DOHH2 (cell line): ENCODE measurements at regions not wholly inside any gene's neighbourhood (a gene's known extent, or its start where the extent isn't known, plus 50 kb on each side); places are given as distances from the start of the nearest gene placed in this dataset.

Experiments
- EZH2phosphoT487 ChIP-seq: fragments of 200-600 bp; sonication (generic); IDR thresholded peaks from 2 replicates; pipeline ENCODE4 v1.6.1; 2017; ENCODE audit warnings: borderline replicate concordance, mild to moderate bottlenecking, antibody characterized with exemption, low read length, moderate library complexity, mixed read lengths
- TF ChIP-seq, protein P1 (sequence below): fragments of 200-600 bp; sonication (generic); IDR thresholded peaks from one replicate; pipeline ENCODE4 v1.5.1; 2014; ENCODE audit warnings: antibody characterized with exemption, mild to moderate bottlenecking, low read depth, low read length; ENCODE audit not compliant: poor library complexity, severe bottlenecking

DNA sequence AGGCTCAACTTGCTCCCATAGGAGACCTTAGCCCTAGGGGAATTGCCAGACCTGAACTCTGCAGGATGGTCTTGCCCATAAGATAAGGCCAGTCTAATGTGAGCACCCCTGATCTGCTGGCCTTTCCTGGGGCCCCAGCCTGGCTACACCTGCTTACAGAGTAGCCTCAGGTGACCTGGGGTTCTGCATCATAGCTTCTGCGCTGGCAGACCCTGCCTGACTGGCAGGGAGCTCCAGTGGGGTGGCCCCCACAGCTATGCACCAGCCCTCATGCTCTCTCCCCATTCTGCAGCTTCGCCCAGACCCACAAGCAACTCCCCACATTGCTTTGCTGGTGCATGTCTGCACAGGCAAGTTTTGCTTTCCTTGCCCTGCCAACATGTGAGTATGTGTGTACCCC lies 371.3 kb upstream of the CLEC14A start:
- TF ChIP-seq, protein P1, sequence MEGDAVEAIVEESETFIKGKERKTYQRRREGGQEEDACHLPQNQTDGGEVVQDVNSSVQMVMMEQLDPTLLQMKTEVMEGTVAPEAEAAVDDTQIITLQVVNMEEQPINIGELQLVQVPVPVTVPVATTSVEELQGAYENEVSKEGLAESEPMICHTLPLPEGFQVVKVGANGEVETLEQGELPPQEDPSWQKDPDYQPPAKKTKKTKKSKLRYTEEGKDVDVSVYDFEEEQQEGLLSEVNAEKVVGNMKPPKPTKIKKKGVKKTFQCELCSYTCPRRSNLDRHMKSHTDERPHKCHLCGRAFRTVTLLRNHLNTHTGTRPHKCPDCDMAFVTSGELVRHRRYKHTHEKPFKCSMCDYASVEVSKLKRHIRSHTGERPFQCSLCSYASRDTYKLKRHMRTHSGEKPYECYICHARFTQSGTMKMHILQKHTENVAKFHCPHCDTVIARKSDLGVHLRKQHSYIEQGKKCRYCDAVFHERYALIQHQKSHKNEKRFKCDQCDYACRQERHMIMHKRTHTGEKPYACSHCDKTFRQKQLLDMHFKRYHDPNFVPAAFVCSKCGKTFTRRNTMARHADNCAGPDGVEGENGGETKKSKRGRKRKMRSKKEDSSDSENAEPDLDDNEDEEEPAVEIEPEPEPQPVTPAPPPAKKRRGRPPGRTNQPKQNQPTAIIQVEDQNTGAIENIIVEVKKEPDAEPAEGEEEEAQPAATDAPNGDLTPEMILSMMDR, result no peak
- no peak for TF ChIP-seq EZH2phosphoT487
